Heart right ventricle (tissue), 16 donors: ENCODE measurements at regions not wholly inside any gene's neighbourhood (a gene's known extent, or its start where the extent isn't known, plus 50 kb on each side); places are given as distances from the start of the nearest gene placed in this dataset.

Experiments
- ATAC-seq, 8 donors: fragments of 200-7000 bp; cut with Tn5 transposase; one replicate each; pipeline ENCODE4 v1.9.1; 2020; ENCODE audit warnings: mild to moderate bottlenecking in 8 of 8, moderate library complexity in 8 of 8, moderate number of reproducible peaks in 1 of 8
- DNase-seq, 2 donors: peaks; one replicate each; pipeline ENCODE4 v3.0.0-alpha.2; 2020
- H3K27ac ChIP-seq, 10 donors: fragments of 200-600 bp; sonication (generic) in 2 of 10; one replicate each; pipeline versions ENCODE4 v1.5.0 to v1.8.0; 2020 to 2022; ENCODE audit warnings: mild to moderate bottlenecking in 3 of 10
- H3K27me3 ChIP-seq, 7 donors: fragments of 200-600 bp; one replicate each; pipeline ENCODE4 v1.8.0; 2021 to 2022; ENCODE audit warnings: mild to moderate bottlenecking in 2 of 7
- H3K36me3 ChIP-seq, 9 donors: fragments of 200-600 bp; sonication (generic) in 1 of 9; one replicate each; pipeline versions ENCODE4 v1.5.0 to v1.8.0; 2020 to 2022; ENCODE audit warnings: mild to moderate bottlenecking in 2 of 9
- H3K4me1 ChIP-seq, 9 donors: fragments of 200-600 bp; sonication (generic) in 1 of 9; one replicate each; pipeline versions ENCODE4 v1.5.0 to v1.8.0; 2020 to 2022; ENCODE audit warnings: mild to moderate bottlenecking in 4 of 9
- H3K4me3 ChIP-seq, 10 donors: fragments of 200-600 bp; sonication (generic) in 2 of 10; one replicate each; pipeline versions ENCODE4 v1.5.0 to v1.8.0; 2020 to 2022; ENCODE audit warnings: mild to moderate bottlenecking in 7 of 10, moderate library complexity in 2 of 10
- H3K9me3 ChIP-seq, 11 donors: fragments of 200-600 bp in 10 of 11; sonication (generic) in 2 of 11; one replicate each; pipeline versions ENCODE4 v1.5.0 to v1.8.0; 2013 to 2022; ENCODE audit warnings: mild to moderate bottlenecking in 2 of 11, control low read depth in 1 of 11, moderate library complexity in 1 of 11
- CTCF ChIP-seq, 9 donors: fragments of 200-600 bp; sonication (generic) in 2 of 9; IDR thresholded peaks; one replicate each; pipeline versions ENCODE4 v1.5.0 to v1.8.0; 2021 to 2022; ENCODE audit warnings: antibody characterized with exemption in 9 of 9, mild to moderate bottlenecking in 5 of 9, moderate library complexity in 1 of 9
- WGBS, 2 donors: extraction: QIAGEN DNeasy Blood & Tissue Kit; methylation state at CpG; one replicate each; pipeline ENCODE4 v1.1.7; 2013; ENCODE audit warnings: inconsistent platforms in 1 of 2; 5-methylcytosine and 5-hydroxymethylcytosine counted together
- intact Hi-C, 10 donors: fragments of 100-400 bp; cut with DNase I; formaldehyde crosslinking; loops; one replicate each; pipeline versions ENCODE4 v1.11.1 to v1.14.2; 2022
- donor health status: Arrhythmogenic right ventricular cardiomyopathy.
- donor health status: ischemic (EF 13 %, LVEDD 7.1; RV severe dilation, severe dysfunction).
- donor health status: healthy with polysubstance abuse.
- donor health status: DM: no; HTN: yes; CAD: no.
- donor health status: DM: no; HTN: no; CAD: no.
- donor health status: ischemic (EF 25% LVEDD 6.9; RV normal size, moderate dysfunction).
- donor health status: ischemic (EF 25% LVEDD 5.7; RV mildly dilated, moderate dysfunction).
- donor health status: healthy.
- donor health status: DM: yes; HTN: yes; CAD: no.
- donor health status: Ischemic cardiomyopathy.
- donor health status: ischemic (EF 35%, LVEDD 5.7; RV mildly dilated, moderate dysfunction).
- donor health status: nonischemic (EF 11% LVEDD 7.7; RV severe dilation, severe dysfunction).
- donor health status: DM: yes; HTN: yes; CAD: no.
- donor health status: PGD.
- donor health status: ischemic (EF 29% LVEDD 5.4; RV normal size, mild dysfunction).
- donor health status: nonischemic (EF 23%, LVEDD 6.1; RV moderate dilation, normal function).

GRCh38 chr3:144554889-144555288, 583.3 kb downstream of the DIPK2A start:
- no peaks in the 10 kb centered on the region for H3K9me3 ChIP-seq
- no peak for TF ChIP-seq CTCF (IDR thresholded peaks at IDR 0.05)
- ATAC-seq = no peak
- H3K27me3 ChIP-seq = no peaks in the 10 kb centered on the region
- no peak overlapping the region for H3K27ac ChIP-seq
- H3K4me1 ChIP-seq = no peaks in the 10 kb centered on the region
- H3K4me3 ChIP-seq = no peak overlapping the region
- intact Hi-C loops = no loop called here
- H3K36me3 ChIP-seq = no peaks in the 10 kb centered on the region
- 79 to 81% methylated on average over 5 of the region's 5 CpGs for WGBS, 2 donors
- no peak for DNase-seq

- Histone ChIP-seq H3K27me3 (no peaks in the 10 kb centered on the region), H3K27ac (no peak overlapping the region), H3K36me3 (no peaks in the 10 kb centered on the region), H3K9me3 (no peaks in the 10 kb centered on the region), H3K4me3 (no peak overlapping the region), H3K4me1 (no peaks in the 10 kb centered on the region)
- intact Hi-C loops = no loop called here
- WGBS, 2 donors = 78 to 81% methylated on average over 3 of the region's 3 CpGs
- DNase-seq = no peak
- TF ChIP-seq CTCF (IDR thresholded peaks at IDR 0.05) = no peak
- ATAC-seq = no peak
These were observed 584.8 kb downstream of the DIPK2A start for GRCh38 chr3:144556392-144556791.

- ATAC-seq = no peak
- no peak overlapping the region for H3K27ac ChIP-seq
- no peak overlapping the region for H3K4me3 ChIP-seq
- H3K36me3 ChIP-seq = no peaks in the 10 kb centered on the region
- no peaks in the 10 kb centered on the region for H3K9me3 ChIP-seq
- intact Hi-C loops = no loop called here
- no peak for DNase-seq
- no peak for TF ChIP-seq CTCF (IDR thresholded peaks at IDR 0.05)
- 85 to 96% methylated on average over 2 of the region's 2 CpGs for WGBS, 2 donors
- no peaks in the 10 kb centered on the region for H3K27me3 ChIP-seq
- H3K4me1 ChIP-seq = no peaks in the 10 kb centered on the region
These were observed 585.9 kb downstream of the DIPK2A start for GRCh38 chr3:144557515-144557914.

- no peak for DNase-seq
- H3K4me1 ChIP-seq = no peaks in the 10 kb centered on the region
- intact Hi-C loops = no loop called here
- 57 to 67% methylated on average over 3 of the region's 3 CpGs for WGBS, 2 donors
- H3K36me3 ChIP-seq = no peaks in the 10 kb centered on the region
- no peaks in the 10 kb centered on the region for H3K9me3 ChIP-seq
- no peaks in the 10 kb centered on the region for H3K27me3 ChIP-seq
- TF ChIP-seq CTCF (IDR thresholded peaks at IDR 0.05) = no peak
- H3K27ac ChIP-seq = no peak overlapping the region
- H3K4me3 ChIP-seq = no peak overlapping the region
- ATAC-seq = no peak
These were observed 592.4 kb downstream of the DIPK2A start for GRCh38 chr3:144564011-144564410.

GRCh38 chr3:144566320-144566719, 594.7 kb downstream of the DIPK2A start:
- Histone ChIP-seq H3K27ac (no peak overlapping the region), H3K4me3 (no peak overlapping the region), H3K4me1 (no peaks in the 10 kb centered on the region), H3K36me3 (no peaks in the 10 kb centered on the region), H3K9me3 (no peaks in the 10 kb centered on the region), H3K27me3 (no peaks in the 10 kb centered on the region)
- no peak for TF ChIP-seq CTCF (IDR thresholded peaks at IDR 0.05)
- WGBS, 2 donors = 95 to 97% methylated on average over 1 of the region's 1 CpG
- no peak for DNase-seq
- intact Hi-C loops = no loop called here
- no peak for ATAC-seq
